HG03565 (cell line): ENCODE measurements at regions not wholly inside any gene's neighbourhood (a gene's known extent, or its start where the extent isn't known, plus 50 kb on each side); places are given as distances from the start of the nearest gene placed in this dataset.

ENCODE experiments used
- ATAC-seq: cut with Tn5 transposase; IDR thresholded peaks from one replicate; pipeline ENCODE4 v1.9.1; 2021; ENCODE audit warnings: mild to moderate bottlenecking, moderate library complexity; ENCODE audit not compliant: unreplicated experiment

DNA sequence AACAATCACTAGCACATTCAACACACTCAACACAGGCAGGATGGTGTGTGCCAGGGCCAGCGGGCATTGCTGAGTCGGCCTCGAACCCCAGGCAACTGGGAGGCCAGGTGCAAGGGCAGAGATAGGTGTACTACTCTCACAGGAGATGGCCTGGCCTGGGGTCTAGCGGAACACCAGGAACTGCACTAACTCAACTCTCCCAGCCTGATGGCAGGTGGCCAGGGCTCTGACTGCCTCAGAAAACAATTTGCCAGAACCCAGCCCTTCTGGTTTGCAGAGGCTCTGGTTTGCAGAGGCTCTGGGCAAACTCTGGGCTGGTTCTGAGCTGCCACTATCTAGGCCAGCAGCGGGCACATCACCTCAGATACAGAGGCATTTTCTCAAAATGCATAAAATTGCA, 229.2 kb upstream of the CHRNA7 start:
- no peak for ATAC-seq

- no peak for ATAC-seq
Observed at GRCh38 chr15:31802761-31803160, 227.6 kb upstream of the CHRNA7 start.

- ATAC-seq: no peak
Observed at GRCh38 chr15:31803388-31803884, 226.9 kb upstream of the CHRNA7 start.

DNA sequence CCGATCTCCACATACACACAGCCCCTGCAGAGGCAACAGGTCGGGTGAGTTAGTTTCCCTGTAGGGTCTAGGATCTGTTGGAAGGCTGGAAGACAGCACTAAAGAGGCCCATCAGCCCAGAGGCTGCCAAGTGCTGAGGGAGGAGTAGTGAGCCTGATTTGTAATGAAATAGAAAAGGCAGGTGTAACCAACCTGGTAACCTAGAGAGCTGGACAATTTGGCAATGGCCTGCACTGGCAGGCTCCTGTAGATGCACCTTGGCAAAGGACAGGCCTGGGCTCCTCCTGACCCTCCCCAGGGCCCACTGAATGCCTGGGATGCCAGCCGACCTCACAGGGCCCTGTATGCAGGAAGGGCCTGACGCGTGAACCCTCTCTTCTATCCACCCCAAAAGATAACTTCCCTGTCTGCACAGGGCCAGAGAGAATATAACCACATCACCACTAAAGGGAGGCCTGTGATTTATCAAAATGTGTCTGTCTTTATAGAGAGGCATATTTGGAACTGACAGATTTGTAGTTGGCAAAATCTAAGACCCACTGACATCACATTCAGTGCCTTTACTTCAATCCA, 225.1 kb upstream of the CHRNA7 start:
- ATAC-seq: no peak

- no peak for ATAC-seq
Observed at GRCh38 chr15:31806106-31806505, 224.2 kb upstream of the CHRNA7 start.

DNA sequence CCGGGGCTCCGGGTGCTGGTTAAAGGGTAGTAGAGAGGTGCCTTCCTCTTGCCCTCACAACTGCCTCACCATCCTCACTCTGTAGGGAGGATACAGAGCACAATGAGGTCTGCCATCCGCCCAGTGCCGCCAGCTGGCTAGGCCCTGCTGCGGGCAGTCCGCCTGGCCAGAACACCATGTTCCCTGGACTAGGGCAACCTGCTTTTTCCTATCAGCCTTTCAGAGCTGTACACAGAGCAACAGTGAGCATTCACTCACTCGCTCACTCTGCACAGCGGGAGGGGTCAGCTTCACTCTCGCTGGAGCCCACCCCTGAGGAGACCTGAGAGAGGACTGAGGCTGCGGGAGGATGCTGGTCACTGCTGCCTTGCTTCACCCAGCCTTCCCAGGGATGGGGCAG, 218.7 kb upstream of the CHRNA7 start:
- ATAC-seq: no peak

GRCh38 chr15:31814082-31814481, 216.2 kb upstream of the CHRNA7 start:
- no peak for ATAC-seq

DNA sequence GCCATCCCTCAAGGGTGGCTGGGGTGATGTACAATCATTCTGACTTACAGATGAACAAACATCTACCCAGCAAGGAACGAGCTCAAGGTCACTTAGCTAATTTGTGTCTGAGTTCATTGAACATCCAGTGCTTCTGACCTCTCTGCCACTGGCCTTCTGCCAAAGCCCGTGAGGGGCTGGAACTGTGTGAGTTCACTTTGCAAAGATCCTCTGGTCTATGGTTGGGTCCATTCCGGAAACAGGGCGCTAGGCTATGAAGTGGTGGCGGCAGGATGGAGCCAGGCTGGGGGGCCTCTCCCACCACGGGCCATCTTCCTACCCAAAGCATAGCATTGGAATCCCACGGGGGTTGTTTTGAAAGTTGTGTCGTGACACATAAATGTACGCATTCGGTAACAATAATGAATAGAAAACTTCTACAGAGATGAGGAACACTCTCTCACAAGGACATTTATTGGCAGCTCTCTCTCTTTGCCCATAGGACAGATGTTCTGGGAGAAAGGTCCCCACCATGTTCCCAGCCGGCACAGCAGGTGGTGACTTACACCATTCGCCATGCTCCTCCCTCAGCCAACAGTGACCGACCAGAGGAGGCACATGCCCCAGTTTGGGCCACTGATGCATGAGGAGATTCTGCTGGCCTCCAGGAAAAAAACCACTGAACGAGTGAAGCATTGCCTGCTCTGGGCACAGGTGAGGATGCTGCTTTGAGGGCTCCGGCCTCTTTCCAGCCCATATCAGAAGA, 214.7 kb upstream of the CHRNA7 start:
- no peak for ATAC-seq

- ATAC-seq: no peak
Observed at GRCh38 chr15:31822463-31822862, 207.9 kb upstream of the CHRNA7 start.

DNA sequence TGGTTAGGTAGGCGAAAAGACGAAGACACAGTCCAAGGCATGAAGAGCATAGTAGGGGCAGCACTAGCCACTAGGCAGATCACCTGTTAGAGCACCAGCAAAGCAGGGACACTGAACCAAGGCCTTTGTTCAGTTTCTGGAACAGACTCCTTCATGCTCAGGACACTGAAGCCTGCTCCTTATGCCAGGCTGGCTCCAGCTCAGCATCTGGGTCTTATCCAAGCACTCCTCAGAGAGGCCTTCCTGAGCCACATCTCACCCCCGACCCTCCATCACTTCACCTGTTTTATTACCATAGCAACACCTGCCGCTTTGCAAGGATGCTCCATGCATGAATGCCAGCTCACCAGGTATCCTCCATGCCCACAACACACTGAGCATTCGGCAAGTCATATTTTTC, 206.3 kb upstream of the CHRNA7 start:
- ATAC-seq: no peak

- ATAC-seq: no peak
Observed at GRCh38 chr15:31828594-31828993, 201.7 kb upstream of the CHRNA7 start.

DNA sequence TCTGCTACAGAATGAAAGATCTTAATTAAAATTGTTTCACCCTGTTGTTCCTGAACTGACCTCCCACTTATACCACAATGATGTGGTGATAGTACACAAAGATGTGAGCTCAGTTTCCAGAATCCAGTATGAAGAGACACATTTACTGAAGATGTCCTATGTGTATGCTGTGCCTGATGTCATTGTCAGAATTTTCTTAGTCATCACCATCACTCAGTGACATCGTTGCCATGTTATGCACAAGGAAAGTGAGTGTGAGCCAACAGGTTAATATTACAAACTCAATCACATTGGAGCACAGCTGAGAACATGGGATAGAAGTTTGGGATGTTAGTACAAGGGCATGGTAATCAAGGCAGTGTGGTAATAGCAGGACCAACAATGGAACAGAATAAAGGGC, 199.7 kb upstream of the CHRNA7 start:
- ATAC-seq: no peak

GRCh38 chr15:31831596-31831995, 198.7 kb upstream of the CHRNA7 start:
- no peak for ATAC-seq

GRCh38 chr15:31834654-31835053, 195.7 kb upstream of the CHRNA7 start:
- ATAC-seq: no peak

DNA sequence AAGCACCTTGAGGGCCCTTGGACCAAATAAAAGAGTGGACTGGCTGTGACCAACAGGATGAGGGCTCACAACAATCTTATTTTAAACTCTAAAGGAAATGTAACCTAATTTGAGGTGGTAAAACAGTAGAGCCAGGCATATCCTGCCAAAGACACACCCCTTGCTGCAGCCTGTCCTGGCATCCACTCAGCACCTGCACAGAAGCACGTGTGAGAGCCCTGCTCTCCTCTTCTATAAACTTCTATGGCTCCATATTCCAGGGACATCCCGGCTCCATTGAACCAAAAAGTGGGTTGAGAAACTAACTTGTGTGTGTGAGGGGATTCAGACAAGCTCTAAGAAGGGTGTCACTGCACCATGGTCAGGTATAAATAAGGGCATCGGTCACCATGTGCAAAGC, 190.9 kb upstream of the CHRNA7 start:
- no peak for ATAC-seq

DNA sequence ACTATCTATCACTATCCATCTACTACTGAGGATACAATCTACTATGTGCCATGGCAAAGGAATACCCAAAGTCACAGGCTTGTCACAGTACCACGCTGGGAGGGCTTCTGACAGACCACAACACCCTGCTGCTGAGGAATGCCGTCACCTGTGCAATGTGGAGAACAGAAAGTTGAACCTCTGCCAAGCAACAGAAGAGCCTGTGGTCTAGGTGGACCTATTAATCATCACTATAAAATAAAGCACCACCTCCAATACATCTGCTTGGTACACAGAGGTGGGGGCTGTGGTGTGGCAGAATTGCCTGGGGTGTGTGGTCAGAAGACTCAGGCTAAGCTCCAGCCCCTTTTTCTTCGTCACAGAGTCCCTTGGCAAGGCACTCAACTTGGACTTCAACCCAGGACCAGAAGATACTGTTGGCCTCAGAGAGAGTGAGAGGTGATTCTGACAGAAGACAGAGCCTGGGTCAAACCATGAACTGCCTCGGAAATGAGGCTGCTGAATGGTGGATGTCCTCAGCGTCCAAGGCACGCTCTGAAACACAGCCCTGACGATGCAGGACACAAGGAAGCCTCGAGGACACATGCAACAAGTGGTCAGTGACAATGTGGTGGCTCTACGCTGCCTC, 189.4 kb upstream of the CHRNA7 start:
- ATAC-seq: no peak

DNA sequence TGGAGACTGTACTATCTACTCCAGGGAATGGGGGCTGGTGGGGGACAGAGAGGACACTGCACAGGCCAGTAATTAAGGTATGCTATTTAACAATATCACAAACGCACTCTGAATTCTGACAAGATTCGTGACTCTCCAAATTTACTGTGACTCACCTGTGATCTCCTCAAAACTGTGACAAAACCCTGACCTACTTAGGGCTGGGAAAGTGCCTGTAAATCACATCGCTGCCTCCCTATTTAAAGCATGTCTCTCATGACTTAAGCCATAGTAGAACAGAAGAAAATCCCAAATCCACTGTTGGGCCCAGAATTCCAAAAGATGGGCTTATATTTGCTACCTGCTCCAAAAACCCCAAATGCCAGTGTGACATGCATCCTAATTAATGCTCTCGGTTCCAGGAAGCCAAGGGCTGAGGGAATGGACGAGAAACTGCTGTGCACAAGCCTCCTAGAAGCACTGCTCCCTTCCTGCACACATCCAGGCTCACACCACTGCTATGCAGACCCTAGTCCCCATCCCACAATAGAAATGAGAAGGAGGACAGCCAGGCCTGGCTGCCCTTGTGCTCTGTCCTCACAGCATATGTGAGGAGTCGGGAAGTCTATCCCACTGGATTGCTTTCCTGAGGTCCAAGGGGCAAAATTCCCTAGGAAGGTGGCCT, 187.7 kb upstream of the CHRNA7 start:
- no peak for ATAC-seq

GRCh38 chr15:31843426-31844055, 186.8 kb upstream of the CHRNA7 start:
- ATAC-seq: no peak

- no peak for ATAC-seq
Observed at GRCh38 chr15:31845791-31846190, 184.5 kb upstream of the CHRNA7 start.

DNA sequence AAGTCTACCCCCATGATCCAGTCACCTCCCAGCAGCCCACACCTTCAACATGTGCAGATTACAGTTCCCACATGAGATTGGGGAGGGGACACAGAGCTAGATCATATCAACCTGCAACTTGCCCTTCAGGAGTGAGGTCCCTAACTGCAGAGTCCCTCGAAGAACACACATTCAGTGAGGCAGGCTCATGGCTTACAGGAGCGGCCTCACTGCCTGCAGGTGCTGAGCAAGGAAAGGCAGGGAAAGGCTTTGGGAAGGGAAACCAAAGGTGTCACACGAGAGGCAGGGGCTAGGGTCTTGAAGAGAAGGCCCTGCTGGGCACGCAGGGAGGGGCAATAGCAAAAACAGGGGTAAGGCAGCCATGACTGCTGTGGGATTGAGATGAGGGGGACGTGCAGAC, 182.4 kb upstream of the CHRNA7 start:
- no peak for ATAC-seq

DNA sequence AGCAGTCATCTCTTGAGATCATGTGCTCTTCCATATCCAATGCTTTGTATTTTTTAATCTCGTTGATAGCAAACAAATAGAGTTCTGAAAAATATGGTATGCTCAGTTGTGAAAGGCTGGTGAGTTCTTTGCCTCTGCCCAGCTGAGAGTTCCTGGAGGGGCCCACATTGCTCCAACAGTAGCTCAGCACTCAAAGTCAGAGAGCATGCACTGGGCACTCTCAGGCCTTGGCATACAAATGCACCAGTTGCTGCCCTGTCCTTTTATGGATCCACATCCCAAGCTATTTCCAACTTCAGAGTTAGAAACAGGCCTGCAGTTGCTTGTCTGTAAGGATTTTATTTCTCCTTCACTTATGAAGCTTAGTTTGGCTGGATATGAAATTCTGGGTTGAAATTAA, 181.7 kb upstream of the CHRNA7 start:
- no peak for ATAC-seq
